ENCODE measurements at regions not wholly inside any gene's neighbourhood (a gene's known extent, or its start where the extent isn't known, plus 50 kb on each side); places are given as distances from the start of the nearest gene placed in this dataset.

DNA sequence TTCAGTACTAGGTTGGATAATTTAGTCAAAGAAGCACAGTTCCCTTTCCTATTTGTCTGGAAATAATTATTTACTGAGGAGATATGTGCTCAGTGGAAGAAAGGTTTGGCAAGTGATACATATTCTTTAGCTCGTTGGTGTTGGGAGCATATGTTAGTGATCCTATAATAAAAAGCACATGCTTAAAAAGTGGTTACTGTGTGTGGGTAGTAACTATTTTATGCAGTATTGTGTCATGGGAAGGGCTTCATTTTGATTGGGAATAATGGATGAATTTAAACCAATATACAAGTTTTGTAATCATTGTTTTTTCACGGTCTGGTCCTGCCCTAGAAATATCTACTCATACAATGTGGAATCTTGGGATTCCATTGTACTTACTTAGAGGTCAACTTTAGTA is 188.7 kb upstream of the PPP1R3A start:
- no peak overlapping the region for H3K4me3 Mint-ChIP-seq (ENCODE audit: unreplicated experiment)
- peaks cover 25% of the 10 kb centered on the region for H3K4me1 Mint-ChIP-seq (ENCODE audit: low read depth, unreplicated experiment)
- H3K27me3 Mint-ChIP-seq (ENCODE audit: unreplicated experiment): no peaks in the 10 kb centered on the region
- H3K9me3 Mint-ChIP-seq (ENCODE audit: unreplicated experiment): no peaks in the 10 kb centered on the region
- no peak overlapping the region for H3K27ac Mint-ChIP-seq (ENCODE audit: unreplicated experiment)
- TF ChIP-seq, protein P1, sequence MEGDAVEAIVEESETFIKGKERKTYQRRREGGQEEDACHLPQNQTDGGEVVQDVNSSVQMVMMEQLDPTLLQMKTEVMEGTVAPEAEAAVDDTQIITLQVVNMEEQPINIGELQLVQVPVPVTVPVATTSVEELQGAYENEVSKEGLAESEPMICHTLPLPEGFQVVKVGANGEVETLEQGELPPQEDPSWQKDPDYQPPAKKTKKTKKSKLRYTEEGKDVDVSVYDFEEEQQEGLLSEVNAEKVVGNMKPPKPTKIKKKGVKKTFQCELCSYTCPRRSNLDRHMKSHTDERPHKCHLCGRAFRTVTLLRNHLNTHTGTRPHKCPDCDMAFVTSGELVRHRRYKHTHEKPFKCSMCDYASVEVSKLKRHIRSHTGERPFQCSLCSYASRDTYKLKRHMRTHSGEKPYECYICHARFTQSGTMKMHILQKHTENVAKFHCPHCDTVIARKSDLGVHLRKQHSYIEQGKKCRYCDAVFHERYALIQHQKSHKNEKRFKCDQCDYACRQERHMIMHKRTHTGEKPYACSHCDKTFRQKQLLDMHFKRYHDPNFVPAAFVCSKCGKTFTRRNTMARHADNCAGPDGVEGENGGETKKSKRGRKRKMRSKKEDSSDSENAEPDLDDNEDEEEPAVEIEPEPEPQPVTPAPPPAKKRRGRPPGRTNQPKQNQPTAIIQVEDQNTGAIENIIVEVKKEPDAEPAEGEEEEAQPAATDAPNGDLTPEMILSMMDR (IDR thresholded peaks at IDR 0.05; ENCODE audit: partially characterized antibody, unreplicated experiment): no peak
- no peaks in the 10 kb centered on the region for H3K36me3 Mint-ChIP-seq (ENCODE audit: unreplicated experiment)
- no peak for DNase-seq

DNA sequence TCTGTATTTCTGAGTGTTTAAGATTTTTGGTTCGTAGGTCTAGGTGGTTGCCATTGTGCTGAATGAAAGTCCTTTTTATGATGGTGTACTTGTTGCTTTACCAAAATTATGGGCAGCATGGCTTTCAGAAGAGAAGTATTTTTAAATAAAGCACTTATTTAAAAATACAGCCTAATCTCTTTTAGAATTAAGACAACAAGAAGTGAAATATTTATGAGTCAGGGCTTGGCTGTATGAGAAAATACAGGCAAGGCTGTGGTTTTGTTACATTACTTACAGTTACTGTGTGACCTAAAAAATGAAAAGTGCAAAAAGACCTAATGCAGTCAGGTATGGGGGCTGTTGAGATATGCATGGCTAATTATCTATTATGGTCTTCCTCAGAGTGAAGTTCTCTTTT is 185.2 kb upstream of the PPP1R3A start:
- Mint-ChIP-seq H3K4me3 (ENCODE audit: unreplicated experiment) (no peak overlapping the region), H3K4me1 (ENCODE audit: low read depth, unreplicated experiment) (peaks cover 14% of the 10 kb centered on the region), H3K9me3 (ENCODE audit: unreplicated experiment) (no peaks in the 10 kb centered on the region), H3K27me3 (ENCODE audit: unreplicated experiment) (no peaks in the 10 kb centered on the region), H3K27ac (ENCODE audit: unreplicated experiment) (no peak overlapping the region), H3K36me3 (ENCODE audit: unreplicated experiment) (no peaks in the 10 kb centered on the region)
- TF ChIP-seq, protein P1 (IDR thresholded peaks at IDR 0.05; ENCODE audit: partially characterized antibody, unreplicated experiment): no peak
- no peak for DNase-seq

DNA sequence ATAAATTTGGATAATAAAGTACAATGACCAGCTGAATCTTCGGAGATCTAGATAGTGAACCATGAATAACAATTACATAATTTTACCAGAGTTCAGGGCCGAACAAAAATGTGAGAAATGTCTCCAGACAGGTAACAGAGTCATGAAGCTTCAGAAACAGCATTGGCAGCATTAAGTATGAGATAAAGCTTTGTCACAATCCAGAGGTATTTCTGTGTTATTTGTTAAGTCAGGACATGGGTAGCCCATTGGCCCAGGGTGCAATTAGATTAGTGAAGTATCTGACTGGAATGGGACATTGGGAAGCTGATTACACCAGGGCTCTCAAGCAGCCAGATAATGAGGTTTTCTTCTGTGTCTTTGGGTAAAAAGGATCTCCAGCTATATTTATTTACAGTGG is 184.2 kb upstream of the PPP1R3A start:
- Mint-ChIP-seq H3K27ac (ENCODE audit: unreplicated experiment) (no peak overlapping the region), H3K4me3 (ENCODE audit: unreplicated experiment) (no peak overlapping the region), H3K27me3 (ENCODE audit: unreplicated experiment) (no peaks in the 10 kb centered on the region), H3K36me3 (ENCODE audit: unreplicated experiment) (peaks cover under 1% of the 10 kb centered on the region), H3K4me1 (ENCODE audit: low read depth, unreplicated experiment) (peaks cover 14% of the 10 kb centered on the region), H3K9me3 (ENCODE audit: unreplicated experiment) (no peaks in the 10 kb centered on the region)
- TF ChIP-seq, protein P1 (IDR thresholded peaks at IDR 0.05; ENCODE audit: partially characterized antibody, unreplicated experiment): no peak
- DNase-seq: no peak

DNA sequence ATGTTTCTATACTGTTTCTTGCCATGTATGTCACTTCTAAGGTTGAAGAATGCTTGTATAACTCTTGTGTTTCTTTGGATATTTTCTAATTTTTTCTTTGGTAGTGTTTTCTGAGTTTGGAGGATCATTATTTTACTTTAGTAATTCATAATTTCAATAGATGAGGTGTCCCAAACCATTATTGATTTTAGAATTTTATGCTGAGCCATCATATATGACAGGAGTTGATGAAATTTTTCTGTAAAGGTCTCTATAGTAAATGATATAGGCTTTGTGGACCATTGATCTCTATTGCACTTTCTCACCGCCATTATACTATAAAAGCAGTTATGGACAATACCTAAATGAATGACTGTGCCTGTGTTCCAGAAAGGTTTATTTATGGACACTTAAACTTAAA is 183.3 kb upstream of the PPP1R3A start:
- peaks cover 6% of the 10 kb centered on the region for H3K36me3 Mint-ChIP-seq (ENCODE audit: unreplicated experiment)
- no peaks in the 10 kb centered on the region for H3K9me3 Mint-ChIP-seq (ENCODE audit: unreplicated experiment)
- TF ChIP-seq, protein P1 (IDR thresholded peaks at IDR 0.05; ENCODE audit: partially characterized antibody, unreplicated experiment): no peak
- H3K27ac Mint-ChIP-seq (ENCODE audit: unreplicated experiment): no peak overlapping the region
- DNase-seq: no peak
- no peak overlapping the region for H3K4me3 Mint-ChIP-seq (ENCODE audit: unreplicated experiment)
- H3K27me3 Mint-ChIP-seq (ENCODE audit: unreplicated experiment): no peaks in the 10 kb centered on the region
- H3K4me1 Mint-ChIP-seq (ENCODE audit: low read depth, unreplicated experiment): peaks cover 9% of the 10 kb centered on the region

DNA sequence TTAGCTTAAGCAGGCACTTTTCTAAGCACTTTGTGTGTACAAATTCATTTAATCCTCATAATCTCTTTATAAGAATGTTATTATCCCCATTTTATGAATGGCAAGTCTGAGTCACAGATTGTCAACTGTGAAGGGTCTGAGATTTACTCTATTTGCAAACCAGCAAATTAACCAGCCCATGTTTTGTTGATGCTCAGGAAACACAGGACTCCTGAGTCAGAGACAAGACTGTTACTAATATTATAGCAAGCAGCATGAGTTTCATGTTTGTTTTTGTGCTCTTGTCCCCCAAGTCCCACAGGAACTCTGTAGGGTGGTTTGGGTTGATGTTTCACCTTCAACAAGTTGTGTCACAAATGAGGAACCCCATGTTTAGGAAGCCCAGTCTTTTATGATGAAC is 182.0 kb upstream of the PPP1R3A start:
- no peaks in the 10 kb centered on the region for H3K27me3 Mint-ChIP-seq (ENCODE audit: unreplicated experiment)
- no peak overlapping the region for H3K27ac Mint-ChIP-seq (ENCODE audit: unreplicated experiment)
- no peak overlapping the region for H3K4me3 Mint-ChIP-seq (ENCODE audit: unreplicated experiment)
- TF ChIP-seq, protein P1 (IDR thresholded peaks at IDR 0.05; ENCODE audit: partially characterized antibody, unreplicated experiment): no peak
- peaks cover 2% of the 10 kb centered on the region for H3K4me1 Mint-ChIP-seq (ENCODE audit: low read depth, unreplicated experiment)
- H3K9me3 Mint-ChIP-seq (ENCODE audit: unreplicated experiment): no peaks in the 10 kb centered on the region
- H3K36me3 Mint-ChIP-seq (ENCODE audit: unreplicated experiment): peaks cover 6% of the 10 kb centered on the region
- no peak for DNase-seq
